ENCODE measurements at regions not wholly inside any gene's neighbourhood (a gene's known extent, or its start where the extent isn't known, plus 50 kb on each side); places are given as distances from the start of the nearest gene placed in this dataset.

DNA sequence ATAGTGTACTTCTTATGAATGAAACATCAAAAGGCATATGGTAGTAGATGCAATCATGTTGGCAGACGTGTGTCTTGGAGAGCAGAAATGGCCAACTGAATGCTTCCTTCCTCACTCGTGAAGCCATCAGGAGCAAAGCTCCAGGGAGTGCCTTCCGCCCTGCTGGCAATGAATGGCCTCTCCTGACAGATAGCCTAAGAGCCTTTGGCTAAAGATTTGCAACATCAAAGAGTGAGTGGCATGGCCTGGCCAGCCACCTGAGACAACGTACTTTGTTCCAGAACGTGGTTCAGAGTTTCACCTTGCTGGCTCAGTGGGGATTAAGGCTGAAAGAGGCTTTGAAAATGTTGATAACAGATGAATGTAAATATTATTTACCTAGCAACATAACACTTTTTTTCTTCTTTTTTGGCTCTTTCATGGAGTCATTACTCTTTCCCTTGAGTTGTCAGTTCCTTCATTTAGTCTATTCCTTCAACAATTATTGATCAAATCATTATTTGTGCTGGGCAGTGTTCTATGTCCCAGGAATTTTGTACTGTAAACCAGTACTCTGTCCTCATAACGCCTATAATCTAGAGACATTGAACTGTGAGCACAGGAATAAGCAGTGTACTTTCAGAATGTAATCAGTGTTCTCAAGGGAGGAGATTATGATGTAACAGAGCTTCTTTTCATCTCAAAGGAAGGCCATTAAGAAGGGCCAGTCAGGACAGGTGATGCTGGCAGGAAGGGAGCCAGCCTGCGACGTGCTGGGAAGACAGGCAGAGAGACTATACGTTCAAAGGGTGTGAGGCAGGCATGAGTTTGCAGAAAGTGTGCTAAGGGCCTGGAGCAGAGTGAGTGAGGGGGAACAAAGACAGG, 59.4 kb upstream of the SH3RF3 start (continued):
- TF ChIP-seq, protein P1, sequence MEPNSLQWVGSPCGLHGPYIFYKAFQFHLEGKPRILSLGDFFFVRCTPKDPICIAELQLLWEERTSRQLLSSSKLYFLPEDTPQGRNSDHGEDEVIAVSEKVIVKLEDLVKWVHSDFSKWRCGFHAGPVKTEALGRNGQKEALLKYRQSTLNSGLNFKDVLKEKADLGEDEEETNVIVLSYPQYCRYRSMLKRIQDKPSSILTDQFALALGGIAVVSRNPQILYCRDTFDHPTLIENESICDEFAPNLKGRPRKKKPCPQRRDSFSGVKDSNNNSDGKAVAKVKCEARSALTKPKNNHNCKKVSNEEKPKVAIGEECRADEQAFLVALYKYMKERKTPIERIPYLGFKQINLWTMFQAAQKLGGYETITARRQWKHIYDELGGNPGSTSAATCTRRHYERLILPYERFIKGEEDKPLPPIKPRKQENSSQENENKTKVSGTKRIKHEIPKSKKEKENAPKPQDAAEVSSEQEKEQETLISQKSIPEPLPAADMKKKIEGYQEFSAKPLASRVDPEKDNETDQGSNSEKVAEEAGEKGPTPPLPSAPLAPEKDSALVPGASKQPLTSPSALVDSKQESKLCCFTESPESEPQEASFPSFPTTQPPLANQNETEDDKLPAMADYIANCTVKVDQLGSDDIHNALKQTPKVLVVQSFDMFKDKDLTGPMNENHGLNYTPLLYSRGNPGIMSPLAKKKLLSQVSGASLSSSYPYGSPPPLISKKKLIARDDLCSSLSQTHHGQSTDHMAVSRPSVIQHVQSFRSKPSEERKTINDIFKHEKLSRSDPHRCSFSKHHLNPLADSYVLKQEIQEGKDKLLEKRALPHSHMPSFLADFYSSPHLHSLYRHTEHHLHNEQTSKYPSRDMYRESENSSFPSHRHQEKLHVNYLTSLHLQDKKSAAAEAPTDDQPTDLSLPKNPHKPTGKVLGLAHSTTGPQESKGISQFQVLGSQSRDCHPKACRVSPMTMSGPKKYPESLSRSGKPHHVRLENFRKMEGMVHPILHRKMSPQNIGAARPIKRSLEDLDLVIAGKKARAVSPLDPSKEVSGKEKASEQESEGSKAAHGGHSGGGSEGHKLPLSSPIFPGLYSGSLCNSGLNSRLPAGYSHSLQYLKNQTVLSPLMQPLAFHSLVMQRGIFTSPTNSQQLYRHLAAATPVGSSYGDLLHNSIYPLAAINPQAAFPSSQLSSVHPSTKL (CRISPR knock-in tag; IDR thresholded peaks at IDR 0.05), result peak; percentile 62
- 0 out of 2 replicates have a peak, but pooled peaks have one; percentile 28 for TF ChIP-seq PHF20 (CRISPR knock-in tag; IDR thresholded peaks at IDR 0.05)
- peak; percentile 85 for TF ChIP-seq HNF4A (CRISPR knock-in tag; IDR thresholded peaks at IDR 0.05)
- peak; percentile 47 for TF ChIP-seq XRCC5 (optimal IDR thresholded peaks at IDR 0.05; ENCODE audit: low read length)
- TF ChIP-seq, protein P2, sequence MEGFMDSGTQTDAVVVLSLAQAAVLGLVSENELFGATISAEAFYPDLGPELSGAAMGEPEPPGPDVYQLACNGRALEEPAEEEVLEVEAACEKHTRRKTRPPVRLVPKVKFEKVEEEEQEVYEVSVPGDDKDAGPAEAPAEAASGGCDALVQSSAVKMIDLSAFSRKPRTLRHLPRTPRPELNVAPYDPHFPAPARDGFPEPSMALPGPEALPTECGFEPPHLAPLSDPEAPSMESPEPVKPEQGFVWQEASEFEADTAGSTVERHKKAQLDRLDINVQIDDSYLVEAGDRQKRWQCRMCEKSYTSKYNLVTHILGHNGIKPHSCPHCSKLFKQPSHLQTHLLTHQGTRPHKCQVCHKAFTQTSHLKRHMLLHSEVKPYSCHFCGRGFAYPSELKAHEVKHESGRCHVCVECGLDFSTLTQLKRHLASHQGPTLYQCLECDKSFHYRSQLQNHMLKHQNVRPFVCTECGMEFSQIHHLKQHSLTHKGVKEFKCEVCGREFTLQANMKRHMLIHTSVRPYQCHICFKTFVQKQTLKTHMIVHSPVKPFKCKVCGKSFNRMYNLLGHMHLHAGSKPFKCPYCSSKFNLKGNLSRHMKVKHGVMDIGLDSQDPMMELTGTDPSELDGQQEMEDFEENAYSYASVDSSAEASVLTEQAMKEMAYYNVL (CRISPR knock-in tag; IDR thresholded peaks at IDR 0.05; ENCODE audit: borderline replicate concordance), result peak; percentile 81; the same call in 1 of the 2 replicates
- peak; percentile 63; the same call in 1 of the 2 replicates for TF ChIP-seq TARDBP (CRISPR knock-in tag; IDR thresholded peaks at IDR 0.05)
- 0 out of 2 replicates have a peak, but pooled peaks have one; percentile 51 for TF ChIP-seq ZSCAN29 (CRISPR knock-in tag; conservative IDR thresholded peaks at IDR 0.05)
- peak; percentile 24; the same call in 1 of the 2 replicates for TF ChIP-seq ZFX (CRISPR knock-in tag; IDR thresholded peaks at IDR 0.05; ENCODE audit: low read depth)
- 0 out of 2 replicates have a peak, but pooled peaks have one; percentile 24 for TF ChIP-seq NFIC (IDR thresholded peaks at IDR 0.05; ENCODE audit: low read length)
- TF ChIP-seq, protein P3, sequence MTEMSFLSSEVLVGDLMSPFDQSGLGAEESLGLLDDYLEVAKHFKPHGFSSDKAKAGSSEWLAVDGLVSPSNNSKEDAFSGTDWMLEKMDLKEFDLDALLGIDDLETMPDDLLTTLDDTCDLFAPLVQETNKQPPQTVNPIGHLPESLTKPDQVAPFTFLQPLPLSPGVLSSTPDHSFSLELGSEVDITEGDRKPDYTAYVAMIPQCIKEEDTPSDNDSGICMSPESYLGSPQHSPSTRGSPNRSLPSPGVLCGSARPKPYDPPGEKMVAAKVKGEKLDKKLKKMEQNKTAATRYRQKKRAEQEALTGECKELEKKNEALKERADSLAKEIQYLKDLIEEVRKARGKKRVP (CRISPR knock-in tag; IDR thresholded peaks at IDR 0.05), result 0 out of 4 replicates have a peak, but pooled peaks of 1 of the 2 experiments have one; percentile 17
- TF ChIP-seq, protein P4, sequence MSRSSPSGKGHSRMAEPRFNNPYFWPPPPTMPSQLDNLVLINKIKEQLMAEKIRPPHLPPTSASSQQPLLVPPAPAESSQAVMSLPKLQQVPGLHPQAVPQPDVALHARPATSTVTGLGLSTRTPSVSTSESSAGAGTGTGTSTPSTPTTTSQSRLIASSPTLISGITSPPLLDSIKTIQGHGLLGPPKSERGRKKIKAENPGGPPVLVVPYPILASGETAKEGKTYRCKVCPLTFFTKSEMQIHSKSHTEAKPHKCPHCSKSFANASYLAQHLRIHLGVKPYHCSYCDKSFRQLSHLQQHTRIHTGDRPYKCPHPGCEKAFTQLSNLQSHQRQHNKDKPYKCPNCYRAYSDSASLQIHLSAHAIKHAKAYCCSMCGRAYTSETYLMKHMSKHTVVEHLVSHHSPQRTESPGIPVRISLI (CRISPR knock-in tag; IDR thresholded peaks at IDR 0.05; ENCODE audit: borderline replicate concordance), result peak; percentile 74; the same call in 1 of the 2 replicates
- no peak for TF ChIP-seq LCORL (IDR thresholded peaks at IDR 0.05)
- 0 out of 2 replicates have a peak, but pooled peaks have one; percentile 22 for TF ChIP-seq LCORL (CRISPR knock-in tag; IDR thresholded peaks at IDR 0.05)
- TF ChIP-seq, protein P5, sequence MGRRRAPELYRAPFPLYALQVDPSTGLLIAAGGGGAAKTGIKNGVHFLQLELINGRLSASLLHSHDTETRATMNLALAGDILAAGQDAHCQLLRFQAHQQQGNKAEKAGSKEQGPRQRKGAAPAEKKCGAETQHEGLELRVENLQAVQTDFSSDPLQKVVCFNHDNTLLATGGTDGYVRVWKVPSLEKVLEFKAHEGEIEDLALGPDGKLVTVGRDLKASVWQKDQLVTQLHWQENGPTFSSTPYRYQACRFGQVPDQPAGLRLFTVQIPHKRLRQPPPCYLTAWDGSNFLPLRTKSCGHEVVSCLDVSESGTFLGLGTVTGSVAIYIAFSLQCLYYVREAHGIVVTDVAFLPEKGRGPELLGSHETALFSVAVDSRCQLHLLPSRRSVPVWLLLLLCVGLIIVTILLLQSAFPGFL (CRISPR knock-in tag; IDR thresholded peaks at IDR 0.05), result no peak
- TF ChIP-seq HOXD1 (CRISPR knock-in tag; IDR thresholded peaks at IDR 0.05), result 0 out of 2 replicates have a peak, but pooled peaks have one; percentile 25
- TF ChIP-seq SOX5 (CRISPR knock-in tag; IDR thresholded peaks at IDR 0.05; ENCODE audit: borderline replicate concordance), result peak; percentile 34; the same call in 1 of the 2 replicates
- TF ChIP-seq ZFY (CRISPR knock-in tag; IDR thresholded peaks at IDR 0.05), result 0 out of 2 replicates have a peak, but pooled peaks have one; percentile 19
- TF ChIP-seq ZNF564 (CRISPR knock-in tag; IDR thresholded peaks at IDR 0.05), result no peak
- TF ChIP-seq MEIS2 (CRISPR knock-in tag; IDR thresholded peaks at IDR 0.05), result peak; percentile 48; the same call in 1 of the 2 replicates
